K562 (cell line): ENCODE measurements at regions not wholly inside any gene's neighbourhood (a gene's known extent, or its start where the extent isn't known, plus 50 kb on each side); places are given as distances from the start of the nearest gene placed in this dataset.

Source experiments
- ATAC-seq: fragments of 200-7000 bp; cut with Tn5 transposase; 3 replicates; pipeline ENCODE4 v1.9.1; 2020; ENCODE audit warnings: moderate library complexity
- BruUV-seq: library from RNA; stranded (reverse); fragments of 400-500 nt; replicated peaks from 2 replicates; lab custom pipeline; 2021; lab: Mats Ljungman, UMichigan
- CTCF ChIA-PET: fragments of 300-600 bp; formaldehyde crosslinking; extraction: SDS; loops from one replicate; lab custom pipeline; 2021; ENCODE audit warnings: low intra/inter-chr PET ratio; lab: Yijun Ruan, JAX
- POLR2A ChIA-PET: fragments of 300-600, 350-650 bp; sonication (Branson Sonifier 250); formaldehyde crosslinking; extraction: SDS; loops from one replicate; lab custom pipeline; 2021; ENCODE audit warnings: antibody characterized with exemption, inconsistent platforms; lab: Yijun Ruan, JAX
- DNase-seq, 4 experiments: peaks; one replicate each; pipeline versions ENCODE4 v3.0.0 to v3.0.0-alpha.2; 2011 to 2018; ENCODE audit warnings: low spot score in 3 of 4, mixed read lengths in 3 of 4; ENCODE audit errors: extremely low read depth in 1 of 4
- FAIRE-seq: peaks from 2 replicates; lab custom pipeline; 2011; peaks lifted over from hg19 to GRCh38; lab: Jason Lieb, UNC
- H2AFZ ChIP-seq: 2 replicates; pipeline ENCODE4 v1.6.0; 2011; ENCODE audit warnings: low read depth, low read length, control low read depth, inconsistent platforms
- H3K27ac ChIP-seq: fragments of 200-600 bp; 3 replicates; pipeline ENCODE4 v1.8.0; 2011; ENCODE audit warnings: low read depth, mild to moderate bottlenecking, control low read depth, inconsistent platforms, low read length, moderate library complexity, mixed read lengths; ENCODE audit errors: extremely low read depth
- H3K27me3 ChIP-seq, 2 experiments: fragments of 300-600 bp in 1 of 2; 2 replicates in 1 of 2; 3 replicates in 1 of 2; pipeline versions ENCODE4 v1.6.0 to v1.8.0; 2011; ENCODE audit warnings: inconsistent platforms in 2 of 2, low read length in 2 of 2, mild to moderate bottlenecking in 1 of 2, mixed read lengths in 1 of 2, moderate library complexity in 1 of 2; ENCODE audit not compliant: control insufficient read depth in 2 of 2, insufficient read depth in 2 of 2
- H3K36me3 ChIP-seq: fragments of 300-600 bp; 3 replicates; pipeline ENCODE4 v1.8.0; 2011; ENCODE audit warnings: mild to moderate bottlenecking, low read length, inconsistent platforms; ENCODE audit not compliant: control insufficient read depth, insufficient read depth
- H3K4me1 ChIP-seq, 2 experiments: fragments of 200-600 bp in 1 of 2; replicated peaks in 1 of 2; 2 replicates in 1 of 2; 3 replicates in 1 of 2; pipeline versions ENCODE4 v1.5.1 to v1.8.0; 2011; ENCODE audit warnings: inconsistent platforms in 2 of 2, low read length in 2 of 2, mild to moderate bottlenecking in 1 of 2, mixed read lengths in 1 of 2, moderate library complexity in 1 of 2; ENCODE audit not compliant: control insufficient read depth in 2 of 2, insufficient read depth in 2 of 2
- H3K4me2 ChIP-seq: 2 replicates; pipeline ENCODE4 v1.6.1; 2011; ENCODE audit warnings: low read length, control low read depth, inconsistent platforms, mixed read lengths; ENCODE audit not compliant: insufficient read depth
- H3K4me3 ChIP-seq: fragments of 200-600 bp; sonication (generic), shearing (Covaris generic); 2 replicates; pipeline ENCODE4 v1.5.1; 2016; ENCODE audit warnings: control low read depth, inconsistent platforms
- H3K79me2 ChIP-seq: fragments of 200-600 bp; 3 replicates; pipeline ENCODE4 v1.8.0; 2011; ENCODE audit warnings: low read length, inconsistent platforms; ENCODE audit not compliant: control insufficient read depth, insufficient read depth
- H3K9ac ChIP-seq, 2 experiments: 2 replicates each; pipeline versions ENCODE4 v1.6.0 to v1.6.1; 2011; ENCODE audit warnings: low read depth in 2 of 2, low read length in 2 of 2, control low read depth in 1 of 2, inconsistent platforms in 1 of 2, mild to moderate bottlenecking in 1 of 2, mixed read lengths in 1 of 2; ENCODE audit not compliant: insufficient read depth in 1 of 2
- H3K9me1 ChIP-seq: one replicate; pipeline ENCODE4 v1.6.0; 2011; ENCODE audit warnings: inconsistent platforms, mild to moderate bottlenecking, low read length, moderate library complexity; ENCODE audit not compliant: control insufficient read depth, insufficient read depth
- H3K9me3 ChIP-seq: replicated peaks from 2 replicates; pipeline ENCODE4 v1.5.1; 2011; ENCODE audit warnings: low read depth, low read length, inconsistent platforms; ENCODE audit not compliant: control insufficient read depth, insufficient read depth
- H4K20me1 ChIP-seq: replicated peaks from 2 replicates; pipeline ENCODE4 v1.6.1; 2011; ENCODE audit warnings: low read length, inconsistent platforms, mixed read lengths; ENCODE audit not compliant: control insufficient read depth, insufficient read depth
- BRF2 ChIP-seq: IDR thresholded peaks from 3 replicates; pipeline ENCODE4 v1.6.1; 2011; ENCODE audit warnings: borderline replicate concordance, mild to moderate bottlenecking; ENCODE audit not compliant: insufficient read length, insufficient read depth
- FOSL1 ChIP-seq: fragments of 200-800 bp; sonication (Bioruptor generic); conservative IDR thresholded peaks from 2 replicates; pipeline ENCODE4 v1.6.1; 2016; ENCODE audit warnings: missing genetic modification characterization, missing compliant biosample characterization
- FOXA3 ChIP-seq, 2 experiments: fragments of 450-650 bp in 1 of 2; sonication (generic) in 1 of 2; formaldehyde crosslinking; IDR thresholded peaks in 1 of 2; conservative IDR thresholded peaks in 1 of 2; 2 replicates each; pipeline versions ENCODE4 v1.4.0 to v1.8.0; 2020 to 2022; ENCODE audit warnings: mild to moderate bottlenecking in 2 of 2, missing genetic modification reagents in 1 of 2
- KLF6 ChIP-seq: fragments of 250-450 bp; sonication (Bioruptor Pico); IDR thresholded peaks from 2 replicates; pipeline ENCODE4 v1.4.0; 2020; ENCODE audit warnings: mild to moderate bottlenecking, moderate library complexity, borderline replicate concordance
- PATZ1 ChIP-seq: fragments of 250-450 bp; sonication (Bioruptor Pico); IDR thresholded peaks from 2 replicates; pipeline ENCODE4 v1.5.0; 2020; ENCODE audit warnings: mild to moderate bottlenecking, borderline replicate concordance
- POLR2AphosphoS2 ChIP-seq: IDR thresholded peaks from 2 replicates; pipeline ENCODE4 v1.6.1; 2012; ENCODE audit warnings: low read length, improper control_type of control experiment
- ZNF324 ChIP-seq: fragments of 250-450 bp; sonication (Bioruptor Pico); IDR thresholded peaks from 2 replicates; pipeline ENCODE4 v1.4.0; 2020; ENCODE audit warnings: mild to moderate bottlenecking
- ZNF431 ChIP-seq: sonication (generic); formaldehyde crosslinking; IDR thresholded peaks from 2 replicates; pipeline ENCODE4 v1.8.0; 2022; ENCODE audit warnings: mild to moderate bottlenecking, missing genetic modification reagents
- WGBS: fragments of 100-300 bp; shearing (Covaris generic); methylation state at CpG from one replicate; pipeline ENCODE4 v1.1.6; 2016; ENCODE audit warnings: low coverage, mixed read lengths; ENCODE audit not compliant: insufficient coverage; ENCODE audit errors: missing lambda C conversion rate; 5-methylcytosine and 5-hydroxymethylcytosine counted together
- in situ Hi-C: fragments of 300-500 bp; cut with MboI; formaldehyde crosslinking; loops from 4 replicates; pipeline ENCODE4 v1.15.0; 2018; ENCODE audit warnings: inconsistent platforms, mixed read lengths
- intact Hi-C: fragments of 100-400 bp; cut with micrococcal nuclease; formaldehyde crosslinking; loops from 2 replicates; pipeline ENCODE4 v1.14.2; 2022
- TF ChIP-seq, protein P1 (sequence below): IDR thresholded peaks from 3 replicates; pipeline ENCODE4 v1.6.1; 2011; ENCODE audit warnings: borderline replicate concordance, mild to moderate bottlenecking, moderate library complexity; ENCODE audit not compliant: insufficient read length; ENCODE audit errors: extremely low read depth

- Histone ChIP-seq H3K27ac (no peak overlapping the region), H3K4me3 (no peak overlapping the region), H3K9me1 (no peaks in the 10 kb centered on the region), H3K36me3 (no peaks in the 10 kb centered on the region), H3K27me3 (no peaks in the 10 kb centered on the region), H2AFZ (no peak overlapping the region), H3K4me1 (no peaks in the 10 kb centered on the region), H3K9me3 (no peaks in the 10 kb centered on the region), H3K9ac (no peak overlapping the region), H4K20me1 (no peaks in the 10 kb centered on the region), H3K4me2 (no peak overlapping the region), H3K79me2 (no peaks in the 10 kb centered on the region)
- ChIA-PET POLR2A (interaction anchor here (0.7 to 1.0 kb wide), 2 partner anchors 44 to 1651 kb away, joined by 3 read pairs; no protein-coding TSS in a partner anchor), CTCF (no interaction called here)
- in situ Hi-C loops = no loop called here
- 4% methylated on average over 8 of the region's 8 CpGs for WGBS
- DNase-seq (no peak), FAIRE-seq (no peak), ATAC-seq (no peak)
- no TSS peak for BruUV-seq
- intact Hi-C loops = no loop called here
- TF ChIP-seq ZNF324 (no peak), FOXA3 (CRISPR knock-in tag; conservative IDR thresholded peaks at IDR 0.05 in 1 of 2, IDR thresholded peaks at IDR 0.05 in 1 of 2) (no peak), PATZ1 (CRISPR knock-in tag) (no peak), FOSL1 (no peak)
Observed at GRCh38 chr16:62711797-62712196, 675.6 kb upstream of the CDH8 start.

- POLR2A ChIA-PET = no interaction called here
- in situ Hi-C loops = no loop called here
- TF ChIP-seq BRF2 (no peak), ZNF431 (no peak), POLR2AphosphoS2 (no peak), KLF6 (CRISPR knock-in tag) (no peak)
- TF ChIP-seq, protein P1, sequence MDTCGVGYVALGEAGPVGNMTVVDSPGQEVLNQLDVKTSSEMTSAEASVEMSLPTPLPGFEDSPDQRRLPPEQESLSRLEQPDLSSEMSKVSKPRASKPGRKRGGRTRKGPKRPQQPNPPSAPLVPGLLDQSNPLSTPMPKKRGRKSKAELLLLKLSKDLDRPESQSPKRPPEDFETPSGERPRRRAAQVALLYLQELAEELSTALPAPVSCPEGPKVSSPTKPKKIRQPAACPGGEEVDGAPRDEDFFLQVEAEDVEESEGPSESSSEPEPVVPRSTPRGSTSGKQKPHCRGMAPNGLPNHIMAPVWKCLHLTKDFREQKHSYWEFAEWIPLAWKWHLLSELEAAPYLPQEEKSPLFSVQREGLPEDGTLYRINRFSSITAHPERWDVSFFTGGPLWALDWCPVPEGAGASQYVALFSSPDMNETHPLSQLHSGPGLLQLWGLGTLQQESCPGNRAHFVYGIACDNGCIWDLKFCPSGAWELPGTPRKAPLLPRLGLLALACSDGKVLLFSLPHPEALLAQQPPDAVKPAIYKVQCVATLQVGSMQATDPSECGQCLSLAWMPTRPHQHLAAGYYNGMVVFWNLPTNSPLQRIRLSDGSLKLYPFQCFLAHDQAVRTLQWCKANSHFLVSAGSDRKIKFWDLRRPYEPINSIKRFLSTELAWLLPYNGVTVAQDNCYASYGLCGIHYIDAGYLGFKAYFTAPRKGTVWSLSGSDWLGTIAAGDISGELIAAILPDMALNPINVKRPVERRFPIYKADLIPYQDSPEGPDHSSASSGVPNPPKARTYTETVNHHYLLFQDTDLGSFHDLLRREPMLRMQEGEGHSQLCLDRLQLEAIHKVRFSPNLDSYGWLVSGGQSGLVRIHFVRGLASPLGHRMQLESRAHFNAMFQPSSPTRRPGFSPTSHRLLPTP = no peak
Observed at GRCh38 chr16:62709794-62710193, 673.6 kb upstream of the CDH8 start.

More at GRCh38 chr16:62709794-62710193, 673.6 kb upstream of the CDH8 start:
- Histone ChIP-seq H3K4me2 (no peak overlapping the region), H3K79me2 (no peaks in the 10 kb centered on the region), H3K27ac (no peak overlapping the region), H3K4me1 (no peaks in the 10 kb centered on the region), H4K20me1 (no peaks in the 10 kb centered on the region), H3K36me3 (no peaks in the 10 kb centered on the region), H3K9ac (no peak overlapping the region), H3K4me3 (no peak overlapping the region), H3K27me3 (no peaks in the 10 kb centered on the region), H3K9me1 (no peaks in the 10 kb centered on the region), H2AFZ (no peak overlapping the region), H3K9me3 (no peaks in the 10 kb centered on the region)
- BruUV-seq = no TSS peak
- intact Hi-C loops = no loop called here
- CTCF ChIA-PET = no interaction called here
- WGBS = 0% methylated on average over 8 of the region's 8 CpGs
- DNase-seq = no peak
- no peak for FAIRE-seq
- no peak for ATAC-seq
